AG10803 (cell line): ENCODE measurements at regions not wholly inside any gene's neighbourhood (a gene's known extent, or its start where the extent isn't known, plus 50 kb on each side); places are given as distances from the start of the nearest gene placed in this dataset.

Experiments
- DNase-seq: peaks from one replicate; pipeline ENCODE4 v3.0.0; 2010; ENCODE audit warnings: low read depth
- H3K4me3 ChIP-seq: 2 replicates; pipeline ENCODE4 v1.5.1; 2011; ENCODE audit warnings: mild to moderate bottlenecking, low read length, control low read depth
- TF ChIP-seq, protein P1 (sequence below): conservative IDR thresholded peaks from 2 replicates; pipeline ENCODE4 v1.5.1; 2011; ENCODE audit warnings: mild to moderate bottlenecking, low read length, control low read depth, inconsistent platforms

DNA sequence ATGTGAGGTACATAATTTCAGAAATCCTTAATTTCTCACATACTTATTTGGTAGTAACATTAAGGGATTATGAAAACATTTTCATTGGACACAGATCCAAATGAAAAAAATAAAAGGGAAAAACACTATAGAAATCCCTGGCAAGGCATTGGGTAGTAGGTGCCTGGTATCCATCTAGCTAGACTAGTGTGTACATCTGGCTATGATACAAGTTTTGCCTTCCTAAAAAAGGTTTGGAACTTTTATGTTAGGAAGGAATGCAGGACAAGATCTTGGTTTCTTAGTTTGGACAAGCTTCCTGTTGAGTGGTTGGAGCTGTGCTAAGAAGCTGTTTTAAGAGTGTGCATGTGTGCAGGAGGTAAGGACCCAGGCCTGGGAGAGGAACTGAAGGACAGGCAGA lies 252.3 kb upstream of the GLI3 start:
- TF ChIP-seq, protein P1, sequence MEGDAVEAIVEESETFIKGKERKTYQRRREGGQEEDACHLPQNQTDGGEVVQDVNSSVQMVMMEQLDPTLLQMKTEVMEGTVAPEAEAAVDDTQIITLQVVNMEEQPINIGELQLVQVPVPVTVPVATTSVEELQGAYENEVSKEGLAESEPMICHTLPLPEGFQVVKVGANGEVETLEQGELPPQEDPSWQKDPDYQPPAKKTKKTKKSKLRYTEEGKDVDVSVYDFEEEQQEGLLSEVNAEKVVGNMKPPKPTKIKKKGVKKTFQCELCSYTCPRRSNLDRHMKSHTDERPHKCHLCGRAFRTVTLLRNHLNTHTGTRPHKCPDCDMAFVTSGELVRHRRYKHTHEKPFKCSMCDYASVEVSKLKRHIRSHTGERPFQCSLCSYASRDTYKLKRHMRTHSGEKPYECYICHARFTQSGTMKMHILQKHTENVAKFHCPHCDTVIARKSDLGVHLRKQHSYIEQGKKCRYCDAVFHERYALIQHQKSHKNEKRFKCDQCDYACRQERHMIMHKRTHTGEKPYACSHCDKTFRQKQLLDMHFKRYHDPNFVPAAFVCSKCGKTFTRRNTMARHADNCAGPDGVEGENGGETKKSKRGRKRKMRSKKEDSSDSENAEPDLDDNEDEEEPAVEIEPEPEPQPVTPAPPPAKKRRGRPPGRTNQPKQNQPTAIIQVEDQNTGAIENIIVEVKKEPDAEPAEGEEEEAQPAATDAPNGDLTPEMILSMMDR = no peak
- DNase-seq = no peak
- H3K4me3 ChIP-seq = no peak overlapping the region

DNA sequence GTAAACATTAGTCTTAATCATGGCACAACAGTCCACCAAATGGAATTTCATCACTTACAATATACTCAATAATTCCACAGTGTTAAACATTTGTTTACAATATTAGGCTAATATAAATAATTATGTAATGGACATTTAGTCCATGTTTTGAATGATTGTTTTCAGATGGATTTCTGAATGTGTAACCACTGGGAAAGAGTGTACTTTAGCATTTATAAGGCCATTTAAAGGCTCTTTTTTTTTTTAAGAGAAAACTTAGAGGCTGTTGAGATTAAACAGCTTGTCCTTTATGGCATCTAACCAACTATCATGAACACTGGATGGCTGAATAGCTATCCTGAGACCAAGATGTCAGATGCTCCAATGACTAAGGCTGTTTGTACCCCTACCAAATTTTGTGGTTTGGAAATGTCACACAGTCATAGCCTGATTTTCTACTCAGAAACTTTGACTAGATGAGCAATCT lies 248.3 kb upstream of the GLI3 start:
- TF ChIP-seq, protein P1 = no peak
- no peak overlapping the region for H3K4me3 ChIP-seq

GRCh38 chr7:42483886-42484285 lies 246.9 kb upstream of the GLI3 start:
- TF ChIP-seq, protein P1 = no peak
- DNase-seq = no peak
- no peak overlapping the region for H3K4me3 ChIP-seq

More for the DNA sequence above, 248.3 kb upstream of the GLI3 start:
- DNase-seq = no peak

DNA sequence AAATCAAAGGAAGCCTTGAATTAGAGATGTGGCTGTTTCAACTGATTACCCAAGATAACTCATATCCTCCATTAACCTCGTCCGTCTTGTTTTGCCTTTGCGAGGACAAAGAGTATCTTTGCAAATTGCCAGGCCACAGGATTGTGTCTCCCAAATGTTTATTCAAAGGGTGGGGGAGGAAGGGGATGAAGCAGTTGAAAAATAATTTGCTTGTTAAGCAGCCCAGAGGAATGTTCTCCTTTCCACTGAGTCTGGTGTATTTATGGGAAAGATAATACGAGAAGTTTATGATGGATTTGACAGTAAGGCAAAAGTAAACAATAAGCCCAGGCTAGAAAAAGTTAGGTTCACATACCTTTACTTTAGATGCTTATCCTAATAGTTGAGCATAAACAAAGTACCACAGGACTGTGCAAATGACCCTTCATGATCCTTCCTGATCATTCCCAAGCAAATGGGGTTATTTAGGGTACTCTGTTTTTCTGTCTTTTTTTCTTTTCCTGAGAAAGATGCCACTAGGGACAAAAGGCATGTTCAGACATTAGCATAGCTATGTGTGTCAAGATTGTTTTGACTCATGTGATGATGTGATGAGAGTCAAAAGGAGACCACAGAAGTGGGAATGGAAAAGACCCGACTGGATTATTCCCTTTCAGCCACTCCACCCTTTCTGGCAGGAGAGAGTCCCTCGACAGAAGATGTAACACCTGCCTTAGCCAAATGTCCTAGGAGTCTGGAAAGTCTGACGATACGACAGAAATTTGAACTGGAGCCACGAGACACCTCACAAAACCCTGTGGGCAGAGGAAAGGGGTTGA lies 243.0 kb upstream of the GLI3 start:
- TF ChIP-seq, protein P1 = no peak
- H3K4me3 ChIP-seq = no peak overlapping the region
- peak; percentile 31 for DNase-seq

DNA sequence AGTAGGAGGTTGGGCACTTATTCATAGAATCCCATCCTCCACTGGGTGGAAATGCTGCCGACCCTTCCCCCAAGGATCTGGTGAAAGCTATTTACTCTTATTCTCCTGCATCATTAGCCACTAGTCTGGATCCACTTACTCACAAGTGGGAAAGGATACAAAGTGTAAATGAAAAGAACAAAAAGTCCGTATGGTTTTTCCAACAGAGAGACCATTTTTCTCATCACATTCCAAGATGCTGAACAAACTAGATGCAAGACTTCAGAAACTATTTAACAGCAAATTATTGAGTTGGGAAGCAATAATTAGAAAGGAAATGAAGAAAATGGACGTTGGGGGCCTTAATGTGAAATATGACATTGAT lies 242.4 kb upstream of the GLI3 start:
- no peak overlapping the region for H3K4me3 ChIP-seq
- TF ChIP-seq, protein P1 = no peak
- DNase-seq = peak; percentile 12

- TF ChIP-seq, protein P1 = no peak
- DNase-seq = no peak
- no peak overlapping the region for H3K4me3 ChIP-seq
Observed at GRCh38 chr7:42478717-42479116, 241.7 kb upstream of the GLI3 start.

- H3K4me3 ChIP-seq = no peak overlapping the region
- no peak for DNase-seq
- TF ChIP-seq, protein P1 = no peak
Observed at GRCh38 chr7:42476255-42476654, 239.2 kb upstream of the GLI3 start.
